NCI-H2196 treated with DMSO at 0.1 percent for 48 hours (cell line): ENCODE measurements at regions not wholly inside any gene's neighbourhood (a gene's known extent, or its start where the extent isn't known, plus 50 kb on each side); places are given as distances from the start of the nearest gene placed in this dataset.
A peak's percentile ranks its signal among the peaks of the same experiment; 100 is the strongest.

Experiments
- DNase-seq: peaks from one replicate; lab custom pipeline; 2025; ENCODE audit not compliant: unreplicated experiment; lab: John Stamatoyannopoulos, UW

GRCh38 chr3:107992976-107993684, 97.7 kb downstream of the CD47 start:
- DNase-seq = no peak

GRCh38 chr3:107990926-107991325, 99.9 kb downstream of the CD47 start:
- no peak for DNase-seq

GRCh38 chr3:107990433-107990832, 100.4 kb downstream of the CD47 start:
- DNase-seq = no peak

- no peak for DNase-seq
Measured at GRCh38 chr3:107989661-107990060, 101.2 kb downstream of the CD47 start.

- DNase-seq = no peak
Measured at GRCh38 chr3:107988460-107989175, 102.2 kb downstream of the CD47 start.

- DNase-seq = peak; percentile 28
Measured at GRCh38 chr3:107987036-107987939, 103.5 kb downstream of the CD47 start.

- DNase-seq = no peak
Measured at GRCh38 chr3:107986505-107986904, 104.3 kb downstream of the CD47 start.

GRCh38 chr3:107985496-107985895, 105.3 kb downstream of the CD47 start:
- DNase-seq = no peak

GRCh38 chr3:107983247-107983646, 107.6 kb downstream of the CD47 start:
- no peak for DNase-seq

GRCh38 chr3:107982165-107982564, 108.7 kb downstream of the CD47 start:
- DNase-seq = no peak

- DNase-seq = no peak
Measured at GRCh38 chr3:107981471-107982111, 109.2 kb downstream of the CD47 start.

- DNase-seq = no peak
Measured at GRCh38 chr3:107979538-107979937, 111.3 kb downstream of the CD47 start.

GRCh38 chr3:107978131-107979055, 112.4 kb downstream of the CD47 start:
- DNase-seq = no peak

- DNase-seq = no peak
Measured at GRCh38 chr3:107977221-107978130, 113.4 kb downstream of the CD47 start.

- DNase-seq = no peak
Measured at GRCh38 chr3:107976202-107976800, 114.5 kb downstream of the CD47 start.

GRCh38 chr3:107975529-107976201, 115.2 kb downstream of the CD47 start:
- DNase-seq = no peak

GRCh38 chr3:107973961-107974360, 116.9 kb downstream of the CD47 start:
- DNase-seq = no peak

- DNase-seq = no peak
Measured at GRCh38 chr3:107973152-107973551, 117.7 kb downstream of the CD47 start.
